ENCODE measurements at regions not wholly inside any gene's neighbourhood (a gene's known extent, or its start where the extent isn't known, plus 50 kb on each side); places are given as distances from the start of the nearest gene placed in this dataset.

- TF ChIP-seq CTCF (IDR thresholded peaks at IDR 0.05), result no peak
- ATAC-seq (no peak), DNase-seq (no peak)
- Histone ChIP-seq H3K27me3 (peaks cover 0 to 14% (median 0%) of the 10 kb centered on the region in 7 donors), H3K36me3 (no peaks in the 10 kb centered on the region), H3K4me3 (no peak overlapping the region), H3K9me3 (no peaks in the 10 kb centered on the region), H3K27ac (no peak overlapping the region), H3K4me1 (no peaks in the 10 kb centered on the region)
- intact Hi-C loops (cut with DNase I), result no loop called here
- 32 to 43% methylated on average over 3 of the region's 3 CpGs for WGBS, 2 donors
Observed at GRCh38 chr14:62064751-62065323, 302.6 kb downstream of the SNAPC1 start.

GRCh38 chr14:62066304-62066703 lies 304.1 kb downstream of the SNAPC1 start:
- Histone ChIP-seq H3K27me3 (peaks cover 0 to 18% (median 0%) of the 10 kb centered on the region in 7 donors), H3K4me1 (no peaks in the 10 kb centered on the region), H3K9me3 (no peaks in the 10 kb centered on the region), H3K27ac (no peak overlapping the region), H3K4me3 (no peak overlapping the region), H3K36me3 (no peaks in the 10 kb centered on the region)
- ATAC-seq (no peak), DNase-seq (no peak)
- TF ChIP-seq CTCF (IDR thresholded peaks at IDR 0.05), result no peak
- 65 to 76% methylated on average over 2 of the region's 2 CpGs for WGBS, 2 donors
- intact Hi-C loops (cut with DNase I), result no loop called here

- Histone ChIP-seq H3K9me3 (no peaks in the 10 kb centered on the region), H3K36me3 (no peaks in the 10 kb centered on the region), H3K4me3 (no peak overlapping the region), H3K27me3 (peaks cover 0 to 8% (median 0%) of the 10 kb centered on the region in 7 donors), H3K4me1 (no peaks in the 10 kb centered on the region), H3K27ac (no peak overlapping the region)
- ATAC-seq (no peak), DNase-seq (no peak)
- intact Hi-C loops (cut with DNase I), result no loop called here
- TF ChIP-seq CTCF (IDR thresholded peaks at IDR 0.05), result no peak
- 56 to 67% methylated on average over 2 of the region's 2 CpGs for WGBS, 2 donors
Observed at GRCh38 chr14:62071039-62071438, 308.8 kb downstream of the SNAPC1 start.

- Histone ChIP-seq H3K27ac (no peak overlapping the region), H3K27me3 (peaks cover 0 to 3% (median 0%) of the 10 kb centered on the region in 7 donors), H3K4me1 (no peaks in the 10 kb centered on the region), H3K4me3 (no peak overlapping the region), H3K9me3 (no peaks in the 10 kb centered on the region), H3K36me3 (no peaks in the 10 kb centered on the region)
- intact Hi-C loops (cut with DNase I), result no loop called here
- WGBS, 2 donors, result 94 to 97% methylated on average over 4 of the region's 4 CpGs
- no peak for ATAC-seq
- no peak for TF ChIP-seq CTCF (IDR thresholded peaks at IDR 0.05)
- DNase-seq, result no peak
Observed at GRCh38 chr14:62076368-62076767, 314.1 kb downstream of the SNAPC1 start.

Data from heart right ventricle (tissue), 16 donors.